Astrocyte (in vitro differentiated cells and primary cell): ENCODE measurements at regions not wholly inside any gene's neighbourhood (a gene's known extent, or its start where the extent isn't known, plus 50 kb on each side); places are given as distances from the start of the nearest gene placed in this dataset.
"Not testable (repeated sequence)": the region's sequence is repeated elsewhere in the genome, so short reads cannot be mapped to it uniquely, and the experiment has no call there.

Experiments used
- DNase-seq: peaks from one replicate; pipeline ENCODE4 v3.0.0-alpha.2; 2010; ENCODE audit warnings: low read depth
- FAIRE-seq: peaks from 2 replicates; lab custom pipeline; 2011; peaks lifted over from hg19 to GRCh38; lab: Jason Lieb, UNC
- H2AFZ ChIP-seq: 2 replicates; pipeline ENCODE4 v1.6.0; 2012; ENCODE audit warnings: low read depth, low read length, inconsistent platforms
- H3K27ac ChIP-seq: 2 replicates; pipeline ENCODE4 v1.5.1; 2011; ENCODE audit warnings: low read depth, low read length, inconsistent platforms
- H3K27me3 ChIP-seq: 2 replicates; pipeline ENCODE4 v1.6.0; 2011; ENCODE audit warnings: low read length, inconsistent platforms; ENCODE audit not compliant: insufficient read depth
- H3K36me3 ChIP-seq: 2 replicates; pipeline ENCODE4 v1.5.1; 2011; ENCODE audit warnings: low read length, inconsistent platforms; ENCODE audit not compliant: insufficient read depth
- H3K4me1 ChIP-seq: 2 replicates; pipeline ENCODE4 v1.5.1; 2011; ENCODE audit warnings: low read length, inconsistent platforms; ENCODE audit not compliant: insufficient read depth
- H3K4me2 ChIP-seq: 2 replicates; pipeline ENCODE4 v1.6.0; 2012; ENCODE audit warnings: low read length, inconsistent platforms
- H3K4me3 ChIP-seq: 2 replicates; pipeline ENCODE4 v1.5.1; 2011; ENCODE audit warnings: low read depth, mild to moderate bottlenecking, low read length, inconsistent platforms; ENCODE audit not compliant: insufficient read depth
- H3K79me2 ChIP-seq: 2 replicates; pipeline ENCODE4 v1.6.0; 2012; ENCODE audit warnings: mild to moderate bottlenecking, low read length, inconsistent platforms; ENCODE audit not compliant: insufficient read depth
- H3K9ac ChIP-seq: 2 replicates; pipeline ENCODE4 v1.6.0; 2012; ENCODE audit warnings: mild to moderate bottlenecking, low read length, inconsistent platforms
- H3K9me3 ChIP-seq: 2 replicates; pipeline ENCODE4 v1.5.1; 2012; ENCODE audit warnings: low read depth, mild to moderate bottlenecking, low read length, inconsistent platforms; ENCODE audit not compliant: insufficient read depth
- H4K20me1 ChIP-seq: 2 replicates; pipeline ENCODE4 v1.6.0; 2012; ENCODE audit warnings: low read length, inconsistent platforms; ENCODE audit not compliant: insufficient read depth
- H3K27ac Mint-ChIP-seq: one replicate; pipeline ENCODE4 v1.8.0; 2021; ENCODE audit warnings: mild to moderate bottlenecking, mixed read lengths; ENCODE audit not compliant: unreplicated experiment
- H3K27me3 Mint-ChIP-seq: one replicate; pipeline ENCODE4 v1.8.0; 2021; ENCODE audit warnings: low read depth, mixed read lengths; ENCODE audit not compliant: unreplicated experiment
- H3K36me3 Mint-ChIP-seq: one replicate; pipeline ENCODE4 v1.8.0; 2021; ENCODE audit warnings: low read depth, mixed read lengths; ENCODE audit not compliant: unreplicated experiment
- H3K4me1 Mint-ChIP-seq: one replicate; pipeline ENCODE4 v1.8.0; 2021; ENCODE audit warnings: low read depth, mixed read lengths; ENCODE audit not compliant: unreplicated experiment
- H3K4me3 Mint-ChIP-seq: one replicate; pipeline ENCODE4 v1.8.0; 2021; ENCODE audit warnings: mild to moderate bottlenecking, moderate library complexity, mixed read lengths; ENCODE audit not compliant: unreplicated experiment
- H3K9me3 Mint-ChIP-seq: one replicate; pipeline ENCODE4 v1.8.0; 2021; ENCODE audit warnings: mild to moderate bottlenecking, mixed read lengths; ENCODE audit not compliant: unreplicated experiment
- EZH2 ChIP-seq: IDR thresholded peaks from 2 replicates; pipeline ENCODE4 v1.6.1; 2012; ENCODE audit warnings: mild to moderate bottlenecking, low read length, inconsistent platforms; ENCODE audit not compliant: insufficient read depth
- TF ChIP-seq, protein P1 (sequence below): IDR thresholded peaks from 2 replicates; pipeline ENCODE4 v1.5.1; 2011; ENCODE audit warnings: low read depth, mild to moderate bottlenecking, inconsistent platforms, low read length, moderate library complexity; ENCODE audit not compliant: insufficient read depth

DNA sequence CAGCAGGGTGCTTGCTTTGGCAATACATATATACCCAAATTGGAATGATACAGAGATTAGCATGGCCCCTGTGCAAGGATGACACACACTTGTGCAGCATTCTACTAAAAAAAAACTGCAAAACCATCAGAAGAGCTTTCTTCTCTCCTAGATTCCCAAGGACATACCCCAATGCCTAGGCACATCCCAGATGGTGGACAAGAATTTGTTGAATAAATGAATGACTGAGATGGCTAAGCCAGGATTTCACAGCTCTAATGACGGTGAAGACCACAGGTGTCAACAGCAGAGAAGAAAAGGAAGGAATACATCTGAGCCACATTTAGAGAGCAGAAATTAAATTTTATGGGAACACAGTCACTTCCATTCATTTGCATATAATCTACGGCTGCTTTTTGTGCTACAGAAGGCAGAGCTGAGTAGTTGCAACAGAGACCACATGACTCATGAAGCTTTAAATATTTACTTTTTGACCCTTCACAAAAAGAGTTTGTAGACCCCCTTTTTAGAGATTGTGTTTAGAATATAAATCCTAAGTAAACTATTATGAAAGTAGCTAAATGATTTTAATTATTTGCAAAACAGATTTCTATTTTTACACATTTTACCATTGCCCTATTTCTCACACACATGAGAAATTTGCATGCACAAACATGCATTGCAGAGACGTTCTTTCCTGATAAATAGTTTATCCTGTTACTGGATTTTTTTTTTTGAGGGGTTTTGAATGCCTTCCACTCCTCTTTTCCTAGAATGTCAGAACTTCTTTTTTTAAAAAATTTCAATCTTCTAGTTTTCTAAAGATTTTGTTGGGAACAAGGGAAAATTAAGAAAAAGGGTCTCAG is 119.0 kb downstream of the PMAIP1 start:
- peaks cover 15% of the 10 kb centered on the region for H3K4me1 ChIP-seq
- no peak overlapping the region for H3K9ac ChIP-seq
- FAIRE-seq (peak; percentile 20), DNase-seq (peak; percentile 63)
- H3K27me3 ChIP-seq: no peaks in the 10 kb centered on the region
- H4K20me1 ChIP-seq: no peaks in the 10 kb centered on the region
- no peak for TF ChIP-seq EZH2
- TF ChIP-seq, protein P1, sequence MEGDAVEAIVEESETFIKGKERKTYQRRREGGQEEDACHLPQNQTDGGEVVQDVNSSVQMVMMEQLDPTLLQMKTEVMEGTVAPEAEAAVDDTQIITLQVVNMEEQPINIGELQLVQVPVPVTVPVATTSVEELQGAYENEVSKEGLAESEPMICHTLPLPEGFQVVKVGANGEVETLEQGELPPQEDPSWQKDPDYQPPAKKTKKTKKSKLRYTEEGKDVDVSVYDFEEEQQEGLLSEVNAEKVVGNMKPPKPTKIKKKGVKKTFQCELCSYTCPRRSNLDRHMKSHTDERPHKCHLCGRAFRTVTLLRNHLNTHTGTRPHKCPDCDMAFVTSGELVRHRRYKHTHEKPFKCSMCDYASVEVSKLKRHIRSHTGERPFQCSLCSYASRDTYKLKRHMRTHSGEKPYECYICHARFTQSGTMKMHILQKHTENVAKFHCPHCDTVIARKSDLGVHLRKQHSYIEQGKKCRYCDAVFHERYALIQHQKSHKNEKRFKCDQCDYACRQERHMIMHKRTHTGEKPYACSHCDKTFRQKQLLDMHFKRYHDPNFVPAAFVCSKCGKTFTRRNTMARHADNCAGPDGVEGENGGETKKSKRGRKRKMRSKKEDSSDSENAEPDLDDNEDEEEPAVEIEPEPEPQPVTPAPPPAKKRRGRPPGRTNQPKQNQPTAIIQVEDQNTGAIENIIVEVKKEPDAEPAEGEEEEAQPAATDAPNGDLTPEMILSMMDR: no peak
- Mint-ChIP-seq H3K4me3 (no peak overlapping the region), H3K27ac (peak overlapping the region; percentile 76), H3K36me3 (no peaks in the 10 kb centered on the region), H3K4me1 (peaks cover 26% of the 10 kb centered on the region), H3K9me3 (no peaks in the 10 kb centered on the region), H3K27me3 (no peaks in the 10 kb centered on the region)
- H3K79me2 ChIP-seq: no peaks in the 10 kb centered on the region
- H3K4me3 ChIP-seq: no peak overlapping the region
- peak overlapping the region; percentile 59 for H3K4me2 ChIP-seq
- H2AFZ ChIP-seq: no peak overlapping the region
- H3K9me3 ChIP-seq: no peaks in the 10 kb centered on the region
- H3K36me3 ChIP-seq: no peaks in the 10 kb centered on the region
- peak overlapping the region; percentile 59 for H3K27ac ChIP-seq

DNA sequence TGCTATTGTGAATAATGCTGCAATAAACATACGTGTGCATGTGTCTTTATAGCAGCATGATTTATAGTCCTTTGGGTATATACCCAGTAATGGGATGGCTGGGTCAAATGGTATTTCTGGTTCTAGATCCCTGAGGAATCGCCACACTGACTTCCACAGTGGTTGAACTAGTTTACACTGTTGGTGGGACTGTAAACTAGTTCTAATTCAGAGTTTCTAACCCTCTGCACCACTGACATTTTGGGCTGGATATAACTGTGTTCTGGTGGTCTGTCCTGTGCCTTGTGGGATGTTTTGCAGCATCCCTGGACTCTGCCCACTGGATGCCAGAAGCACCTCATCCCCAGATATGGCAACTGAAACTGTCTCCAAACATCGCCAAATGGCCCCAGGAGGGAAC is 118.3 kb downstream of the PMAIP1 start:
- not testable (repeated sequence) for H3K27me3 ChIP-seq

DNA sequence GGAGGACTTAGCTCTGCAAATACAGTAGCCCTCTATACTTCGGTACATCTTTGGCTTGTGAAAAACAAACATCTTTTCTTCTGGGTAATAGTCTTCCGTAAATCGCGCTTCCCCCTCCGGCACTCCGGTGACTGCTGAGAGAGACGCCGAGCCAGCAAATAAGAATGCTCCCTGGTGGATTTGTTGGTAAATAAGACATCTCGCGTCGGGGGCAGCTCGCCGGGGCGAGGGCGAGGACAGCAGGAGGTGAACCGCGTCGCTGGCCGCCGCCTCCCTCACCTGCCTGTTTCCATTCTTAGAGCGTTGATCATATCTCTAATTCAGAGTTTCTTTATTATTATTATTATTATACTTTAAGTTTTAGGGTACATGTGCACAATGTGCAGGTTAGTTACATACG is 117.6 kb downstream of the PMAIP1 start:
- H3K27me3 Mint-ChIP-seq: no peaks in the 10 kb centered on the region
- H3K36me3 Mint-ChIP-seq: no peaks in the 10 kb centered on the region
- H3K27ac ChIP-seq: no peak overlapping the region
- TF ChIP-seq EZH2: no peak
- TF ChIP-seq, protein P1: no peak
- no peak overlapping the region for H3K4me3 ChIP-seq
- H3K9me3 ChIP-seq: no peaks in the 10 kb centered on the region
- no peaks in the 10 kb centered on the region for H3K9me3 Mint-ChIP-seq
- peaks cover 26% of the 10 kb centered on the region for H3K4me1 Mint-ChIP-seq
- H3K27ac Mint-ChIP-seq: no peak overlapping the region
- H3K4me3 Mint-ChIP-seq: no peak overlapping the region
- H3K4me1 ChIP-seq: peaks cover 15% of the 10 kb centered on the region
- H3K27me3 ChIP-seq: no peaks in the 10 kb centered on the region
- no peaks in the 10 kb centered on the region for H4K20me1 ChIP-seq
- no peaks in the 10 kb centered on the region for H3K36me3 ChIP-seq
- no peaks in the 10 kb centered on the region for H3K79me2 ChIP-seq
- DNase-seq (no peak), FAIRE-seq (no peak)
- H2AFZ ChIP-seq: no peak overlapping the region
- H3K9ac ChIP-seq: no peak overlapping the region
- H3K4me2 ChIP-seq: no peak overlapping the region

More for the DNA sequence above, 118.3 kb downstream of the PMAIP1 start:
- not testable (repeated sequence) for H3K27ac Mint-ChIP-seq, H3K4me2 ChIP-seq, H3K9ac ChIP-seq, DNase-seq, H3K9me3 ChIP-seq, H3K4me3 Mint-ChIP-seq, H3K36me3 ChIP-seq, H2AFZ ChIP-seq, H3K9me3 Mint-ChIP-seq, H3K36me3 Mint-ChIP-seq, H3K4me3 ChIP-seq, H3K27ac ChIP-seq, FAIRE-seq, H4K20me1 ChIP-seq, H3K27me3 Mint-ChIP-seq, H3K79me2 ChIP-seq
- H3K4me1 Mint-ChIP-seq: peaks cover 26% of the 10 kb centered on the region
- H3K4me1 ChIP-seq: peaks cover 15% of the 10 kb centered on the region

DNA sequence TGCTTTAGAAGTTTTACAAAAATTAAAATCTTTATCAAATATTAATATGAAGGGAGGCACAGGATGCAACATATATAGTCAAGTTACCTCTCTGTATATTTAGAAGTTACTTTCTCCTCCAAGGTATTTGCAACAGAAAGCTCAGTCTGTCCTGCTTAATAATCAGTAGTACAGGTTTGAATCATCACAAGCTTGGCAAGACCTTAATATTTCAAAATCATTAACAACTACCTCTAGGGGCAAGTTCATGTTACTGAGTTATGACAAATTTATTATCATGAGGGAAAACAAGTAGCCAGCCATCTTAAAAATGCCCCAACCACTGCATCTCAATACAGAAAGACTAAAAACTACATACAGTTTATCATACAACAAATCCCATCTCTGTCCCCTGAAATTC is 116.0 kb downstream of the PMAIP1 start:
- not testable (repeated sequence) for H3K36me3 Mint-ChIP-seq, H3K4me2 ChIP-seq, FAIRE-seq, H3K36me3 ChIP-seq, H3K9me3 ChIP-seq, H3K27ac Mint-ChIP-seq, H3K4me3 Mint-ChIP-seq, H3K4me3 ChIP-seq, H3K27me3 ChIP-seq, DNase-seq, H3K9ac ChIP-seq, H4K20me1 ChIP-seq, H3K79me2 ChIP-seq, H2AFZ ChIP-seq, H3K27me3 Mint-ChIP-seq, H3K9me3 Mint-ChIP-seq, H3K27ac ChIP-seq
- peaks cover 22% of the 10 kb centered on the region for H3K4me1 Mint-ChIP-seq
- peaks cover 15% of the 10 kb centered on the region for H3K4me1 ChIP-seq

DNA sequence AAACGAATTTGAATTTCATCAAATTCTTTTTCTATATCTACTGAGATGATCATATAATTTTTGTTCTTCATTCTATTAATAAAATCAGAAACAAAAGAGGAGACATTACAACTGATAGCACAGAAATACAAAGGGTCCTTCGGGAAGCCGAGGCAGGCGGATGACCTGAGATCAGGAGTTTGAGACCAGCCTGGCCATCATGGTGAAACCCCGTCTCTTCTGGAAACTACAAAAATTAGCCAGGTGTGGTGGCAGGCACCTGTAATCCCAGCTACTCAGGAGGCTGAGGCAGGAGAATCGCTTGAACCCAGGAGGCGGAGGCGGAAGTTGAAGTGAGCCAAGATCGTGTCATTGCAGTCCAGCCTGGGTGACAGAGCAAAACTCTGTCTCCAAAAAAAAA is 113.4 kb downstream of the PMAIP1 start:
- H3K36me3 Mint-ChIP-seq, FAIRE-seq, H4K20me1 ChIP-seq, H3K4me2 ChIP-seq, H3K27ac ChIP-seq, H3K9me3 ChIP-seq, H3K4me3 ChIP-seq, H3K9ac ChIP-seq, H3K79me2 ChIP-seq, H3K27ac Mint-ChIP-seq, H3K4me1 ChIP-seq, H3K9me3 Mint-ChIP-seq, H3K27me3 Mint-ChIP-seq, H3K4me3 Mint-ChIP-seq, H3K27me3 ChIP-seq, H3K36me3 ChIP-seq, H2AFZ ChIP-seq, DNase-seq, H3K4me1 Mint-ChIP-seq: not testable (repeated sequence)
